WTC11 (cell line): ENCODE measurements at regions not wholly inside any gene's neighbourhood (a gene's known extent, or its start where the extent isn't known, plus 50 kb on each side); places are given as distances from the start of the nearest gene placed in this dataset.

Experiments used
- ATAC-seq: fragments of 200-7000 bp; cut with Tn5 transposase; 2 replicates; pipeline ENCODE4 v1.10.0; 2021; ENCODE audit warnings: mild to moderate bottlenecking, moderate library complexity
- CTCF ChIA-PET: fragments of 300-600 bp; sonication (Branson Sonifier 250); formaldehyde crosslinking; loops from one replicate; lab custom pipeline; 2021; ENCODE audit warnings: antibody characterized with exemption; lab: Charles Lee
- POLR2A ChIA-PET: fragments of 350-600 bp; sonication (Branson Sonifier 250); formaldehyde crosslinking; loops from one replicate; lab custom pipeline; 2021; ENCODE audit warnings: antibody characterized with exemption; lab: Charles Lee
- DNase-seq: peaks from one replicate; pipeline ENCODE4 v3.0.0; 2021; ENCODE audit warnings: low spot score
- H3K27ac Mint-ChIP-seq: 2 replicates; pipeline ENCODE4 v1.8.0; 2021; ENCODE audit warnings: mixed read lengths
- H3K27me3 Mint-ChIP-seq: 2 replicates; pipeline ENCODE4 v1.8.0; 2021; ENCODE audit warnings: low read depth, mild to moderate bottlenecking, moderate library complexity, mixed read lengths
- H3K36me3 Mint-ChIP-seq: 2 replicates; pipeline ENCODE4 v1.8.0; 2021; ENCODE audit warnings: mixed read lengths
- H3K4me1 Mint-ChIP-seq: 2 replicates; pipeline ENCODE4 v1.8.0; 2022; ENCODE audit warnings: mixed read lengths
- H3K4me3 Mint-ChIP-seq: 2 replicates; pipeline ENCODE4 v1.8.0; 2021; ENCODE audit warnings: mild to moderate bottlenecking, moderate library complexity, mixed read lengths
- H3K9me3 Mint-ChIP-seq: 2 replicates; pipeline ENCODE4 v1.8.0; 2021; ENCODE audit warnings: mixed read lengths
- ATF1 ChIP-seq: sonication (generic); formaldehyde crosslinking; IDR thresholded peaks from 2 replicates; pipeline ENCODE4 v1.8.1; 2023; ENCODE audit warnings: mild to moderate bottlenecking, moderate library complexity, missing genetic modification reagents
- ATF2 ChIP-seq: sonication (generic); formaldehyde crosslinking; IDR thresholded peaks from 2 replicates; pipeline ENCODE4 v1.8.1; 2022; ENCODE audit warnings: low read depth, missing genetic modification reagents, borderline replicate concordance
- CDX4 ChIP-seq: fragments of 250-450 bp; sonication (Bioruptor Pico); IDR thresholded peaks from 2 replicates; pipeline ENCODE4 v1.9.0; 2021; ENCODE audit warnings: moderate library complexity, mild to moderate bottlenecking, inconsistent platforms, borderline replicate concordance
- E2F4 ChIP-seq: sonication (generic); formaldehyde crosslinking; IDR thresholded peaks from 2 replicates; pipeline ENCODE4 v1.8.1; 2022; ENCODE audit warnings: low read depth, mild to moderate bottlenecking, moderate library complexity, missing genetic modification reagents, borderline replicate concordance
- ELF4 ChIP-seq: sonication (generic); formaldehyde crosslinking; IDR thresholded peaks from 2 replicates; pipeline ENCODE4 v1.8.1; 2022; ENCODE audit warnings: low read depth, mild to moderate bottlenecking, moderate library complexity, missing genetic modification reagents
- ERG ChIP-seq: fragments of 250-450 bp; sonication (Bioruptor Pico); IDR thresholded peaks from 2 replicates; pipeline ENCODE4 v1.8.0; 2021; ENCODE audit warnings: mild to moderate bottlenecking
- ESRRA ChIP-seq: sonication (generic); formaldehyde crosslinking; IDR thresholded peaks from 2 replicates; pipeline ENCODE4 v1.8.1; 2022; ENCODE audit warnings: mild to moderate bottlenecking, missing genetic modification reagents, borderline replicate concordance
- GABPB1 ChIP-seq: sonication (generic); formaldehyde crosslinking; IDR thresholded peaks from 2 replicates; pipeline ENCODE4 v1.8.1; 2023; ENCODE audit warnings: mild to moderate bottlenecking, missing genetic modification reagents
- HMGA2 ChIP-seq: fragments of 250-450 bp; sonication (Bioruptor Pico); IDR thresholded peaks from 2 replicates; pipeline ENCODE4 v1.4.0; 2021; ENCODE audit warnings: mild to moderate bottlenecking, moderate library complexity
- JAZF1 ChIP-seq: fragments of 250-450 bp; sonication (Bioruptor Pico); IDR thresholded peaks from 2 replicates; pipeline ENCODE4 v1.9.0; 2021; ENCODE audit warnings: moderate library complexity, mild to moderate bottlenecking, inconsistent platforms
- MLX ChIP-seq: sonication (generic); formaldehyde crosslinking; IDR thresholded peaks from 2 replicates; pipeline ENCODE4 v1.8.1; 2023; ENCODE audit warnings: mild to moderate bottlenecking, missing genetic modification reagents, moderate library complexity
- NFYB ChIP-seq: sonication (generic); formaldehyde crosslinking; conservative IDR thresholded peaks from 2 replicates; pipeline ENCODE4 v1.8.0; 2022; ENCODE audit warnings: low read depth, missing genetic modification reagents
- NR2C2 ChIP-seq: sonication (generic); formaldehyde crosslinking; IDR thresholded peaks from 2 replicates; pipeline ENCODE4 v1.8.0; 2022; ENCODE audit warnings: mild to moderate bottlenecking, missing genetic modification reagents
- NR3C1 ChIP-seq: sonication (generic); formaldehyde crosslinking; conservative IDR thresholded peaks from 2 replicates; pipeline ENCODE4 v1.8.1; 2023; ENCODE audit warnings: low read depth, mild to moderate bottlenecking, missing genetic modification reagents
- OVOL2 ChIP-seq: fragments of 250-450 bp; sonication (Bioruptor Pico); IDR thresholded peaks from 2 replicates; pipeline ENCODE4 v1.9.0; 2021; ENCODE audit warnings: mild to moderate bottlenecking, borderline replicate concordance
- PRRX2 ChIP-seq: fragments of 250-450 bp; sonication (Bioruptor Pico); IDR thresholded peaks from 2 replicates; pipeline ENCODE4 v1.8.0; 2021; ENCODE audit warnings: mild to moderate bottlenecking
- RORB ChIP-seq: fragments of 250-450 bp; sonication (Bioruptor Pico); IDR thresholded peaks from 2 replicates; pipeline ENCODE4 v1.9.0; 2021; ENCODE audit warnings: mild to moderate bottlenecking
- TCF7 ChIP-seq: sonication (generic); formaldehyde crosslinking; IDR thresholded peaks from 2 replicates; pipeline ENCODE4 v1.8.0; 2022; ENCODE audit warnings: mild to moderate bottlenecking, low read depth, missing genetic modification reagents, moderate library complexity
- ZNF281 ChIP-seq: sonication (generic); formaldehyde crosslinking; IDR thresholded peaks from 2 replicates; pipeline ENCODE4 v1.8.0; 2023; ENCODE audit warnings: mild to moderate bottlenecking, missing genetic modification reagents
- ZNF416 ChIP-seq: fragments of 250-450 bp; sonication (Bioruptor Pico); IDR thresholded peaks from 2 replicates; pipeline ENCODE4 v1.9.0; 2021; ENCODE audit warnings: mild to moderate bottlenecking, inconsistent platforms

- POLR2A ChIA-PET: no interaction called here
Observed at GRCh38 chrX:127519323-127519722, 532.9 kb downstream of the ACTRT1 start.

GRCh38 chrX:127490000-127490399 lies 562.2 kb downstream of the ACTRT1 start:
- Mint-ChIP-seq H3K27me3 (no peaks in the 10 kb centered on the region; the same call in 1 of the 2 replicates), H3K4me3 (no peak overlapping the region), H3K27ac (no peak overlapping the region), H3K9me3 (peaks cover 19% of the 10 kb centered on the region), H3K36me3 (peaks cover 15% of the 10 kb centered on the region), H3K4me1 (no peaks in the 10 kb centered on the region)
- no peak for DNase-seq
- ATAC-seq: no peak
- POLR2A ChIA-PET: no interaction called here
- CTCF ChIA-PET: no interaction called here
- TF ChIP-seq ATF1 (CRISPR knock-in tag) (no peak), GABPB1 (CRISPR knock-in tag) (no peak), PRRX2 (no peak), ATF2 (CRISPR knock-in tag) (no peak), RORB (CRISPR knock-in tag) (no peak), MLX (CRISPR knock-in tag) (no peak)

More at GRCh38 chrX:127519323-127519722, 532.9 kb downstream of the ACTRT1 start:
- TF ChIP-seq ELF4 (no peak), OVOL2 (CRISPR knock-in tag) (no peak), CDX4 (no peak), ESRRA (CRISPR knock-in tag) (no peak), PRRX2 (no peak)
- CTCF ChIA-PET: no interaction called here
- H3K27ac Mint-ChIP-seq: no peak overlapping the region
- no peaks in the 10 kb centered on the region for H3K27me3 Mint-ChIP-seq
- no peak overlapping the region for H3K4me3 Mint-ChIP-seq
- ATAC-seq (no peak), DNase-seq (no peak)
- H3K4me1 Mint-ChIP-seq: no peaks in the 10 kb centered on the region
- H3K9me3 Mint-ChIP-seq: peaks cover 32% of the 10 kb centered on the region
- peaks cover 3% of the 10 kb centered on the region; the same call in 1 of the 2 replicates for H3K36me3 Mint-ChIP-seq

GRCh38 chrX:127466211-127466610 lies 586.0 kb downstream of the ACTRT1 start:
- no peak for TF ChIP-seq ESRRA (CRISPR knock-in tag)
- no peak for TF ChIP-seq JAZF1 (CRISPR knock-in tag)
- no peak for TF ChIP-seq ERG
- no peak for TF ChIP-seq NR3C1
- no peak for TF ChIP-seq ZNF416 (CRISPR knock-in tag)
- TF ChIP-seq ZNF281 (CRISPR knock-in tag): no peak
- no peak for TF ChIP-seq NFYB (CRISPR knock-in tag)
- no peak for TF ChIP-seq RORB (CRISPR knock-in tag)
- TF ChIP-seq NR2C2 (CRISPR knock-in tag): no peak
- TF ChIP-seq HMGA2: no peak
- no peak for TF ChIP-seq TCF7 (CRISPR knock-in tag)
- no peak for TF ChIP-seq E2F4 (CRISPR knock-in tag)
- H3K4me1 Mint-ChIP-seq: no peaks in the 10 kb centered on the region
- CTCF ChIA-PET: no interaction called here
- H3K27me3 Mint-ChIP-seq: no peaks in the 10 kb centered on the region
- H3K36me3 Mint-ChIP-seq: no peaks in the 10 kb centered on the region
- H3K4me3 Mint-ChIP-seq: no peak overlapping the region
- H3K27ac Mint-ChIP-seq: no peak overlapping the region
- ATAC-seq (no peak), DNase-seq (no peak)
- H3K9me3 Mint-ChIP-seq: no peaks in the 10 kb centered on the region
- POLR2A ChIA-PET: no interaction called here
